Fibroblast of lung (primary cell): ENCODE measurements at regions not wholly inside any gene's neighbourhood (a gene's known extent, or its start where the extent isn't known, plus 50 kb on each side); places are given as distances from the start of the nearest gene placed in this dataset.

Source experiments
- CTCF ChIP-seq, 2 donors: IDR thresholded peaks in 1 of 2; conservative IDR thresholded peaks in 1 of 2; 1 replicate in 1 of 2; 2 replicates in 1 of 2; pipeline ENCODE4 v1.5.1; 2011 to 2012; ENCODE audit warnings: low read length in 2 of 2, control low read depth in 1 of 2, inconsistent platforms in 1 of 2, low read depth in 1 of 2, mild to moderate bottlenecking in 1 of 2
- EZH2 ChIP-seq: IDR thresholded peaks from 2 replicates; pipeline ENCODE4 v1.5.1; 2012; ENCODE audit warnings: low read length, control low read depth, mild to moderate bottlenecking; ENCODE audit errors: missing control alignments

- no peak for TF ChIP-seq EZH2
- no peak for TF ChIP-seq CTCF (conservative IDR thresholded peaks at IDR 0.05 in 1 of 2, IDR thresholded peaks at IDR 0.05 in 1 of 2; ENCODE audit: low read depth in 1 of 2, low read length in 2 of 2)
These were observed 336.1 kb upstream of the ZP4 start for GRCh38 chr1:238226810-238227209.
